ENCODE measurements at regions not wholly inside any gene's neighbourhood (a gene's known extent, or its start where the extent isn't known, plus 50 kb on each side); places are given as distances from the start of the nearest gene placed in this dataset.

GRCh38 chr11:92297567-92298553 lies 73.2 kb downstream of the FAT3 start:
- TF ChIP-seq CTCF (IDR thresholded peaks at IDR 0.05; ENCODE audit: unreplicated experiment), result no peak
- H3K27ac Mint-ChIP-seq (ENCODE audit: unreplicated experiment), result no peak overlapping the region
- no peaks in the 10 kb centered on the region for H3K9me3 Mint-ChIP-seq (ENCODE audit: unreplicated experiment)
- no peak for DNase-seq (ENCODE audit: low spot score)
- H3K27me3 Mint-ChIP-seq (ENCODE audit: unreplicated experiment), result peaks cover 2% of the 10 kb centered on the region
- no peaks in the 10 kb centered on the region for H3K36me3 Mint-ChIP-seq (ENCODE audit: low read depth, unreplicated experiment)
- H3K4me3 Mint-ChIP-seq (ENCODE audit: unreplicated experiment), result no peak overlapping the region
- peaks cover 3% of the 10 kb centered on the region for H3K4me1 Mint-ChIP-seq (ENCODE audit: unreplicated experiment)

GRCh38 chr11:92300876-92301275 lies 76.3 kb downstream of the FAT3 start:
- no peak for TF ChIP-seq CTCF (IDR thresholded peaks at IDR 0.05; ENCODE audit: unreplicated experiment)
- Mint-ChIP-seq H3K4me3 (ENCODE audit: unreplicated experiment) (no peak overlapping the region), H3K27me3 (ENCODE audit: unreplicated experiment) (peaks cover 3% of the 10 kb centered on the region), H3K36me3 (ENCODE audit: low read depth, unreplicated experiment) (no peaks in the 10 kb centered on the region), H3K27ac (ENCODE audit: unreplicated experiment) (no peak overlapping the region), H3K9me3 (ENCODE audit: unreplicated experiment) (no peaks in the 10 kb centered on the region), H3K4me1 (ENCODE audit: unreplicated experiment) (no peaks in the 10 kb centered on the region)
- no peak for DNase-seq (ENCODE audit: low spot score)

- H3K4me3 Mint-ChIP-seq (ENCODE audit: unreplicated experiment), result no peak overlapping the region
- H3K4me1 Mint-ChIP-seq (ENCODE audit: unreplicated experiment), result no peaks in the 10 kb centered on the region
- no peak for TF ChIP-seq CTCF (IDR thresholded peaks at IDR 0.05; ENCODE audit: unreplicated experiment)
- H3K36me3 Mint-ChIP-seq (ENCODE audit: low read depth, unreplicated experiment), result no peaks in the 10 kb centered on the region
- H3K27me3 Mint-ChIP-seq (ENCODE audit: unreplicated experiment), result peaks cover 3% of the 10 kb centered on the region
- no peak for DNase-seq (ENCODE audit: low spot score)
- H3K9me3 Mint-ChIP-seq (ENCODE audit: unreplicated experiment), result no peaks in the 10 kb centered on the region
- H3K27ac Mint-ChIP-seq (ENCODE audit: unreplicated experiment), result no peak overlapping the region
These were observed 78.2 kb downstream of the FAT3 start for GRCh38 chr11:92302770-92303169.

- H3K9me3 Mint-ChIP-seq (ENCODE audit: unreplicated experiment), result no peaks in the 10 kb centered on the region
- no peaks in the 10 kb centered on the region for H3K36me3 Mint-ChIP-seq (ENCODE audit: low read depth, unreplicated experiment)
- peaks cover 1% of the 10 kb centered on the region for H3K27me3 Mint-ChIP-seq (ENCODE audit: unreplicated experiment)
- no peak for DNase-seq (ENCODE audit: low spot score)
- no peak overlapping the region for H3K27ac Mint-ChIP-seq (ENCODE audit: unreplicated experiment)
- TF ChIP-seq CTCF (IDR thresholded peaks at IDR 0.05; ENCODE audit: unreplicated experiment), result no peak
- peaks cover 5% of the 10 kb centered on the region for H3K4me1 Mint-ChIP-seq (ENCODE audit: unreplicated experiment)
- H3K4me3 Mint-ChIP-seq (ENCODE audit: unreplicated experiment), result no peak overlapping the region
These were observed 79.7 kb downstream of the FAT3 start for GRCh38 chr11:92304271-92304670.

GRCh38 chr11:92306966-92307510 lies 82.4 kb downstream of the FAT3 start:
- H3K9me3 Mint-ChIP-seq (ENCODE audit: unreplicated experiment), result no peaks in the 10 kb centered on the region
- peaks cover 13% of the 10 kb centered on the region for H3K4me1 Mint-ChIP-seq (ENCODE audit: unreplicated experiment)
- peaks cover 1% of the 10 kb centered on the region for H3K27me3 Mint-ChIP-seq (ENCODE audit: unreplicated experiment)
- no peaks in the 10 kb centered on the region for H3K36me3 Mint-ChIP-seq (ENCODE audit: low read depth, unreplicated experiment)
- H3K4me3 Mint-ChIP-seq (ENCODE audit: unreplicated experiment), result no peak overlapping the region
- no peak overlapping the region for H3K27ac Mint-ChIP-seq (ENCODE audit: unreplicated experiment)
- TF ChIP-seq CTCF (IDR thresholded peaks at IDR 0.05; ENCODE audit: unreplicated experiment), result no peak
- DNase-seq (ENCODE audit: low spot score), result no peak

All from endothelial cell (in vitro differentiated cells).